ENCODE measurements at regions not wholly inside any gene's neighbourhood (a gene's known extent, or its start where the extent isn't known, plus 50 kb on each side); places are given as distances from the start of the nearest gene placed in this dataset.

DNA sequence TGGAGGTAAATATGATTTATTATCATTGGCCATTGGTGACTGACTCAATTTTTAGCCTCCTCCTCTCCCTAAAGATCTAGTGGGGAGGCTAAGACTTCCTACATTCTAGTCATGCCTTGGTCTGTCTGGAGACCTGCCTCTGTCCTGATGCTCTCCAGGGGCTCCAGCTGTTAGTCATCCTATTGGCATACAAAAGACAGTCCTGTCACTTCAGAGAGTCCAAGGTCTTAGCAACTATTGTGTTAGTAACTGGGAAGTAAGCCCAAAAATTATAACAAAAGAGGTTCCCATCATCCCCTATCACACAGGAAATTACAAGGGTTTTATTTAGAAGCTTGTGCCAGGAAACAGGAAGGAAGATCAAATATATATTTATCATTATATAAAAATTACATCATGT, 400.6 kb upstream of the VSTM2A start:
- intact Hi-C loops (cut with micrococcal nuclease; ENCODE audit: unreplicated experiment) = no loop called here
- CTCF ChIA-PET = no interaction called here
- no TSS peak for BruUV-seq (replicated peaks)
- TF ChIP-seq, protein P1, sequence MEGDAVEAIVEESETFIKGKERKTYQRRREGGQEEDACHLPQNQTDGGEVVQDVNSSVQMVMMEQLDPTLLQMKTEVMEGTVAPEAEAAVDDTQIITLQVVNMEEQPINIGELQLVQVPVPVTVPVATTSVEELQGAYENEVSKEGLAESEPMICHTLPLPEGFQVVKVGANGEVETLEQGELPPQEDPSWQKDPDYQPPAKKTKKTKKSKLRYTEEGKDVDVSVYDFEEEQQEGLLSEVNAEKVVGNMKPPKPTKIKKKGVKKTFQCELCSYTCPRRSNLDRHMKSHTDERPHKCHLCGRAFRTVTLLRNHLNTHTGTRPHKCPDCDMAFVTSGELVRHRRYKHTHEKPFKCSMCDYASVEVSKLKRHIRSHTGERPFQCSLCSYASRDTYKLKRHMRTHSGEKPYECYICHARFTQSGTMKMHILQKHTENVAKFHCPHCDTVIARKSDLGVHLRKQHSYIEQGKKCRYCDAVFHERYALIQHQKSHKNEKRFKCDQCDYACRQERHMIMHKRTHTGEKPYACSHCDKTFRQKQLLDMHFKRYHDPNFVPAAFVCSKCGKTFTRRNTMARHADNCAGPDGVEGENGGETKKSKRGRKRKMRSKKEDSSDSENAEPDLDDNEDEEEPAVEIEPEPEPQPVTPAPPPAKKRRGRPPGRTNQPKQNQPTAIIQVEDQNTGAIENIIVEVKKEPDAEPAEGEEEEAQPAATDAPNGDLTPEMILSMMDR (IDR thresholded peaks at IDR 0.05; ENCODE audit: unreplicated experiment) = no peak
- no peak for DNase-seq
- H3K4me3 Mint-ChIP-seq (ENCODE audit: low read depth, unreplicated experiment) = no peak overlapping the region
- no peaks in the 10 kb centered on the region for H3K36me3 Mint-ChIP-seq (ENCODE audit: insufficient read depth, unreplicated experiment)
- no peak overlapping the region for H3K27ac Mint-ChIP-seq (ENCODE audit: unreplicated experiment)
- H3K9me3 Mint-ChIP-seq (ENCODE audit: low read depth, unreplicated experiment) = peaks cover 22% of the 10 kb centered on the region
- no peaks in the 10 kb centered on the region for H3K4me1 Mint-ChIP-seq (ENCODE audit: low read depth, unreplicated experiment)
- H3K27me3 Mint-ChIP-seq (ENCODE audit: unreplicated experiment) = no peaks in the 10 kb centered on the region

DNA sequence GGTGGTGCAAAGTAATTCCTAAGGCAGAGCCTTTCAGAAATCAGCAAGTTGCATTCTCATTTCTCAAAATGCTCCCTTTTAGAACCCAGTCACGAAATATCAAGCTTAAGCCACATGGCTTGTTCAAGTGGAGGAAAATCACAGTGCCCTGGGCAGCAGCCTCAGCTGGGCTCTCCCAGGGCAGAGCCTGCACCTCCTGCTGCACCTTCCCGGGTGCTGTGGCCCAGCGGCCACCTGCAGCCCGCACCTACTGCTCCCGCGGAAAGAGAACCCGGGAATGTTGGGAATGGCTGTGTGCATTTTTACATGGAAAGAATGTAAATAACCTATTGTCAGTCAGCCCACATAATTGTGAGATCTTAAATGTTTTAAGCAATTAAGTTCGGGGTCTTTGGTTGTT, 396.5 kb upstream of the VSTM2A start:
- intact Hi-C loops (cut with micrococcal nuclease; ENCODE audit: unreplicated experiment) = no loop called here
- H3K9me3 Mint-ChIP-seq (ENCODE audit: low read depth, unreplicated experiment) = peaks cover 31% of the 10 kb centered on the region
- H3K36me3 Mint-ChIP-seq (ENCODE audit: insufficient read depth, unreplicated experiment) = no peaks in the 10 kb centered on the region
- no TSS peak for BruUV-seq (replicated peaks)
- no peaks in the 10 kb centered on the region for H3K27me3 Mint-ChIP-seq (ENCODE audit: unreplicated experiment)
- TF ChIP-seq, protein P1 (IDR thresholded peaks at IDR 0.05; ENCODE audit: unreplicated experiment) = no peak
- no peak overlapping the region for H3K4me3 Mint-ChIP-seq (ENCODE audit: low read depth, unreplicated experiment)
- H3K4me1 Mint-ChIP-seq (ENCODE audit: low read depth, unreplicated experiment) = no peaks in the 10 kb centered on the region
- CTCF ChIA-PET = no interaction called here
- DNase-seq = no peak
- H3K27ac Mint-ChIP-seq (ENCODE audit: unreplicated experiment) = no peak overlapping the region

DNA sequence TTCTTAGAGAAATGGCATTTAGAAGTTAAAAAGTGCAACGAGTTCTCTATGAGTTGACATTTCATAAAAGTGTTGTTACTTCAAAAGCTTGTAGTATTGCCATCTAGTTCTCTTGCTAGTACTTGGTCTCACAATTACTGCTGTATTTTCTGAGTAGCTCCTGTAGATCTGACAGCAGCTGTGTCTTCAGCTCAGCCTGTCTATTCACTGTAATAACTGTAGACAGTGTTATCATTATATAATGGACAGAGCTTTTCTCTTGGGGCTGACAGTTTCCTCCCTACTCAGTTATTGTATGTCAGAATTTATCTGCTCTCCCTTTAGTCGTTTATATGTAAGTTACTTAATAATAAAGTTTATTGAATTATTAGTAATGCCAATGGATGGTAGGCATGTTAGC, 388.7 kb upstream of the VSTM2A start:
- TF ChIP-seq, protein P1 (IDR thresholded peaks at IDR 0.05; ENCODE audit: unreplicated experiment) = no peak
- CTCF ChIA-PET = no interaction called here
- H3K36me3 Mint-ChIP-seq (ENCODE audit: insufficient read depth, unreplicated experiment) = no peaks in the 10 kb centered on the region
- DNase-seq = no peak
- H3K27ac Mint-ChIP-seq (ENCODE audit: unreplicated experiment) = no peak overlapping the region
- H3K4me3 Mint-ChIP-seq (ENCODE audit: low read depth, unreplicated experiment) = no peak overlapping the region
- H3K9me3 Mint-ChIP-seq (ENCODE audit: low read depth, unreplicated experiment) = peaks cover 26% of the 10 kb centered on the region
- H3K4me1 Mint-ChIP-seq (ENCODE audit: low read depth, unreplicated experiment) = no peaks in the 10 kb centered on the region
- no TSS peak for BruUV-seq (replicated peaks)
- intact Hi-C loops (cut with micrococcal nuclease; ENCODE audit: unreplicated experiment) = no loop called here
- no peaks in the 10 kb centered on the region for H3K27me3 Mint-ChIP-seq (ENCODE audit: unreplicated experiment)

DNA sequence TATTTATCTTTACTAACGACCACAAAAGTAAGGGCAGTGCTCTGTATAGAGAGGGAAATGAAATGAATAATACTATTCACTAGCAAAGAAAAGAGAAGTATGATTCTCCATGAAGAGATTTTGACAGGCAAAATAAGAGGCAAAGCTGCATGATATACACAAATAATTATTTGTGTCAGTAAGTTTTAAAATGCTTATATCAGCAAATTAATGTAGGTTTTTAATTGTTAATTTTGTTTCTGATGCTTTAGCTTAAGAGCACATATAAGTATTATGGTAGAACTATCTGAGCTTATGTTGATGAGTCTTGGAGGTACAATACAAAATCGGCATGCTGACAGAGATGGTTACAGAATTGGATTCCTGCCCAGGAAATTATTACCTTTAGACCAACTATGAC, 383.1 kb upstream of the VSTM2A start:
- intact Hi-C loops (cut with micrococcal nuclease; ENCODE audit: unreplicated experiment) = no loop called here
- CTCF ChIA-PET = no interaction called here
- no peaks in the 10 kb centered on the region for H3K36me3 Mint-ChIP-seq (ENCODE audit: insufficient read depth, unreplicated experiment)
- peaks cover 22% of the 10 kb centered on the region for H3K9me3 Mint-ChIP-seq (ENCODE audit: low read depth, unreplicated experiment)
- H3K27ac Mint-ChIP-seq (ENCODE audit: unreplicated experiment) = no peak overlapping the region
- BruUV-seq (replicated peaks) = no TSS peak
- no peaks in the 10 kb centered on the region for H3K4me1 Mint-ChIP-seq (ENCODE audit: low read depth, unreplicated experiment)
- DNase-seq = no peak
- no peaks in the 10 kb centered on the region for H3K27me3 Mint-ChIP-seq (ENCODE audit: unreplicated experiment)
- H3K4me3 Mint-ChIP-seq (ENCODE audit: low read depth, unreplicated experiment) = no peak overlapping the region
- TF ChIP-seq, protein P1 (IDR thresholded peaks at IDR 0.05; ENCODE audit: unreplicated experiment) = no peak

DNA sequence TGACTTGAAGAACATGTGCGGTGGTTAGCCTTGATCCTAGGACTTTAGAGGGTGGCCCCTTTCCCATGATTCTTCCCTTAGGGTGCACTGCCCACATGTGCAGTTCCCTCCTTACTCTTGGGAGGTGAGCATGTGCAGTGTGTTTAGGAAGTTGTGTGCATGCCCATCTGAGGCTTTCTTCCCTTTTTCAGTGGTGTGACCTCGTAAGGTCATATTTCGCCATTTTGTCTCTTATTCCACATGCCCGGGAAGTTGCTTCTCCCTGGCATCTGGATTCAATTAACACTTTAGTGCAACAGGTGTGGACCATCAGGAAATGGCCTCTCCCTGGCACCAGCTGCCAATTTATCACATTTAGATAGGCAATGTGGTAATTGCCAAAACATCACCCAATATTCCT, 380.6 kb upstream of the VSTM2A start:
- no TSS peak for BruUV-seq (replicated peaks)
- TF ChIP-seq, protein P1 (IDR thresholded peaks at IDR 0.05; ENCODE audit: unreplicated experiment) = no peak
- CTCF ChIA-PET = no interaction called here
- peaks cover 25% of the 10 kb centered on the region for H3K9me3 Mint-ChIP-seq (ENCODE audit: low read depth, unreplicated experiment)
- H3K27me3 Mint-ChIP-seq (ENCODE audit: unreplicated experiment) = no peaks in the 10 kb centered on the region
- H3K36me3 Mint-ChIP-seq (ENCODE audit: insufficient read depth, unreplicated experiment) = no peaks in the 10 kb centered on the region
- no peak for DNase-seq
- H3K27ac Mint-ChIP-seq (ENCODE audit: unreplicated experiment) = no peak overlapping the region
- no peaks in the 10 kb centered on the region for H3K4me1 Mint-ChIP-seq (ENCODE audit: low read depth, unreplicated experiment)
- intact Hi-C loops (cut with micrococcal nuclease; ENCODE audit: unreplicated experiment) = no loop called here
- H3K4me3 Mint-ChIP-seq (ENCODE audit: low read depth, unreplicated experiment) = no peak overlapping the region
